NCI-H510A treated with DMSO at 0.1 percent for 48 hours (cell line): ENCODE measurements at regions not wholly inside any gene's neighbourhood (a gene's known extent, or its start where the extent isn't known, plus 50 kb on each side); places are given as distances from the start of the nearest gene placed in this dataset.

Experiments
- DNase-seq: peaks from one replicate; lab custom pipeline; 2025; lab: John Stamatoyannopoulos, UW

GRCh38 chr9:111985315-111985714, 88.7 kb downstream of the UGCG start:
- DNase-seq: peak; percentile 49

- no peak for DNase-seq
Measured at GRCh38 chr9:111986035-111986556, 89.5 kb downstream of the UGCG start.
